GM19468 (cell line): ENCODE measurements at regions not wholly inside any gene's neighbourhood (a gene's known extent, or its start where the extent isn't known, plus 50 kb on each side); places are given as distances from the start of the nearest gene placed in this dataset.
"Not testable (repeated sequence)": the region's sequence is repeated elsewhere in the genome, so short reads cannot be mapped to it uniquely, and the experiment has no call there.

Experiments used
- ATAC-seq: cut with Tn5 transposase; IDR thresholded peaks from one replicate; pipeline ENCODE4 v1.9.1; 2021; ENCODE audit warnings: mild to moderate bottlenecking, moderate library complexity, moderate number of reproducible peaks; ENCODE audit not compliant: unreplicated experiment; ENCODE audit errors: extremely low read depth

DNA sequence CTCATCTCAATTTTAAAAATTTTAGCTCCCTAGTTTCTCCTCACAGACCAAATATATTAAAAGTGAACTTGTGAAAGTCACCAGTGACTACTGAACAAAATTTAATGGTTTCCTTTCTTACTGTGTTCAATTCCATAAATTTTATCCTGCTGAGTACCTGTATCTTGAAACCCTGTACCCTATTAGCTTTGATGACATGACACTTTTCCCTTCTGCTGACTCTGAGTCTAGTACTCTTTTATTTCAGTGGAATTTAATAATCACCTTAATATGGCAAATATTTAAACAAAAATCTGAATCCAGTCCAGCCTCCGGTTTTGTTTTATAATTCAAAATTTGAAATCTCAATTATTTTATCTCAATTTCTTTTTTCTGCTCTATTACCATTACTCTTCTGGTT, 203.1 kb upstream of the NUDT6 start:
- no peak for ATAC-seq

GRCh38 chr4:123127218-123127617, 204.8 kb upstream of the NUDT6 start:
- no peak for ATAC-seq

DNA sequence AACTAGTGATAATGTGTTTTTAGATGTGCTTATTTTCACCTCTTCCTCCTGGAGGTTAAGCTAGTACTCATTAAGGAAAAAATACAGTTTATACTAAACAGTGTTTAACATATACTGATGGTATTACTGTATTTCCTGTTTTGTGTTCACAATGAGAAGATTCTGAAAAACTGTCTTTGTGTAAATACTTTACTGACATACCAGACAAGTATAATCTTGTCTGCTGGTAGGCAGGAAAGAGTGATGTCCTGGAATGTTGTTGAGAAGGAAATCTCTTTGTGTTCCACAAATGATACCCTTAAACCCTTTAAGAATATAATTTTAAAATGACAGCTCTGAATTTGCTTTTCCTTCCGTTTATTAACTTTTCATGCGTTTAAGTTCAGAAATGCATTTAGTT, 205.5 kb upstream of the NUDT6 start:
- ATAC-seq: no peak

- ATAC-seq: peak; percentile 58
These were observed 211.1 kb upstream of the NUDT6 start for GRCh38 chr4:123133397-123134050.

DNA sequence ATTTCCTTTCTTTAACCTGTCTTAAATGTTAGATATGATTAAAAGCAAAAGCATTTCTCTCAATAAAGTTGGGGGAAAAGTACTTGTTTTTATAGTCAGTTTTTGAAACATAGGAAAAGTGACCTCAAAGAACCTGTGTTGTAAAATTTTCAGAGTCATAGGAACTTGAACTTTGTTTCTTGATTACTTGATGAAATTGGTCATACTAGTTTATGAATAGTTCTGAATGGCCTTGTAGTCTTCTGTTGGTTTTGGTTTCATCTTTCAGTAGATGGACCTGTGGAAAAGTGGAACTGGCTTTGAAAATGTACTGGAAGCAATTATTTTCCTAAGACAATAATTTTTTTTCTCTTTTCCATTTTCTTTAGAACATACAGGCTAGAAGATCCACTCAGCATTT, 222.2 kb upstream of the NUDT6 start:
- no peak for ATAC-seq

GRCh38 chr4:123158576-123158975, 236.2 kb upstream of the NUDT6 start:
- ATAC-seq: no peak

GRCh38 chr4:123159479-123159878, 237.1 kb upstream of the NUDT6 start:
- ATAC-seq: no peak

- no peak for ATAC-seq
These were observed 233.7 kb upstream of the SPRY1 start for GRCh38 chr4:123162859-123163258.

GRCh38 chr4:123163501-123163900, 233.1 kb upstream of the SPRY1 start:
- no peak for ATAC-seq

- ATAC-seq: no peak
These were observed 230.6 kb upstream of the SPRY1 start for GRCh38 chr4:123166023-123166422.

GRCh38 chr4:123167931-123168330, 228.7 kb upstream of the SPRY1 start:
- ATAC-seq: no peak

GRCh38 chr4:123168812-123169211, 227.8 kb upstream of the SPRY1 start:
- ATAC-seq: no peak

DNA sequence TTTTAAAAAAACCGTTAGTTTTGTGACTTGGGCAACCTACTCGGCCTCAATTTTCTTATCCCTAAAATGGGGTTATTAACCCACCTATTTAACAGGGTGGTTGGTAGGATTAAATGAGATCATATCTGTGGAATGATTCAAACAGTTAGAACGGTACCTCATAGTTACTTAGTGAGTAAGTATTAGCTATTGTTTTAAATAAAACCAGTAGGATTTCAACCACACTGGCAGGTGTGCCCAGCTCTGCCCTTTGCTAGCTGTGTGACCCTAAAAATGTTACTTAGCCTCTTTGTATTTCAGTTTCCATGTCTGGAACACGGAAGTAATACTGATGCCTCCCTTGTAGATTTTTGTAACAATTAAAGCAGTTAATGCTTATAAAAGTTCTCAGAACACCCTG, 225.8 kb upstream of the SPRY1 start:
- ATAC-seq: no peak

DNA sequence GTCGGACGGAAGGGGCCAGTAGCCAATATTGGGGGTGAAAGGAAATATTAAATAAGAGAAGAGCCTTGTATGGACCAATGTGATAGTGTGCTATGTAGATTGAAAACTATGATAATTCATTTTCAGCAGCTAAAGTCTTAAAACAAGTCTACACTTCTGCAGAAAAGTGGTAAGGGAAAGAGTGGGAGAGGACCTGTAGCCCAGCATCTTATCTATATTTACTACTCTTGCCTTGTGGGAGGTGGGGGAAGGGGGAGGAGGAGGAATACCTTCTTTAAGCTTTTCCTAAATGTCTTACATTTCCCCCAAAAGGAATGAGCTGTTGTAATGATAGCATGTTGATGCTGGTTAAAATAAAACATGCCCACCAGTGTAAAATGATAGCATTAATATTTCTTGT, 220.0 kb upstream of the SPRY1 start:
- ATAC-seq: no peak

- no peak for ATAC-seq
These were observed 214.3 kb upstream of the SPRY1 start for GRCh38 chr4:123182289-123182688.

- ATAC-seq: no peak
These were observed 213.3 kb upstream of the SPRY1 start for GRCh38 chr4:123183308-123183707.

DNA sequence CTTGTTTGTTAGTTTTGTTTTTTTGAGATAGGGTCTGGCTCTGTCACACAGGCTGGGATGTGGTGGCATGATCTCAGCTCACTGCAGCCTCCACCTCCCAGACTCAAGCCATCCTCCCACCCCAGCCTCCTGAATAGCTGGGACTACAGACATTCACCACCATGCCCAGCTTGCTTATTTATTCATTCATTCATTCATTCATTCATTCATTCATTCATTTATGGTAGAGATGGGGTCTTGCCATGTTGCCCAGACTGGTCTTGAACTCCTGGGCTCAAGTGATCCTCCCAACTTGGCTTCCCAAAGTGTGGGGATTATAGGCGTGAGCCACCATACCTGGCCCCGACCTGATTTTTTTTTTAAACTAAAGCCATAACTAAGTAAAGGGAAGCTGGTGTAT, 212.8 kb upstream of the SPRY1 start:
- ATAC-seq: not testable (repeated sequence)

- ATAC-seq: no peak
These were observed 209.9 kb upstream of the SPRY1 start for GRCh38 chr4:123186731-123187130.

DNA sequence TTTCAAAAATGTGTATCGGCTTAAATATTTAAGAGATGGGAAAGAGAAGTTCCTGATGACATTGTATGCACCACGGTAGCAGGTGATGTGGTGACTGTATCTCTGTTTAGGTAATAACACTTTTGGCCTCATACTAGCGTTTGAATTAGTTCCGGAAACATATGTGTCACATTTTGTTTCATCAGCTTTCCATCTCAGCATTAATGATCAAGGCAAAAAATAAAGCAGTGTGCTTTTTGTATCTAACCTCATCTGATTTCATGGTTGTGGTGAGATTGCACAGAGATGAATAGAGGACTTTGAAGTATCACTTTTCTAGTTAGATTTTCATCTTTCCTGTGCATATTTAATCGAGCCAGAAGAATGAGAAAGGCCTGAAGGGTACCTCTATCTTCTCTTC, 206.4 kb upstream of the SPRY1 start:
- ATAC-seq: no peak

GRCh38 chr4:123191728-123192127, 204.9 kb upstream of the SPRY1 start:
- no peak for ATAC-seq

DNA sequence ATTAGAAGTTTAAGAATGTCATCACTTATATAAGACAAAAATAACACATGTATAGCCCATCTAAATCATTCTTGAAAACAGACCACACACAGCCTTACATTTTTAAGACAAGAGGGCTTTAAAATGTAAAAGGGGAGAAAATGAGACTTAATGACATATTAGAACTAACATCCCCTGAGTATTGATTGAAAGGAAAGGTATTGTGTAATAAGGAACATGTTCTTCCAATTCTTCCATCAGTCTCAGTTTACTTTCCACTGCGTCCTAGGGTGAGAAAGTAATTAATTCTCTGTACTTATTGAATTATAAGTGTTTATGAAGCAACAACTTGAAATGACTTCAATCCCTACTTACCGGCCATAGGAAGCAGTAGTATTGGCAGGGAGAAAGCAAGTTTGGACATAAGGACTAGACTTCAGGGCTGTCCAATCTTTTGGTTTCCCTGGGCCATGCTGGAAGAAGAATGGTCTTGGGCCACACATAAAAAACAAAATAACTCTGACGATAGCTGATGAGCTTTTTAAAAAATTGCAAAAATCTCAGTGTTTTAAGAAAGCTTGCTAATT, 202.7 kb upstream of the SPRY1 start:
- no peak for ATAC-seq

DNA sequence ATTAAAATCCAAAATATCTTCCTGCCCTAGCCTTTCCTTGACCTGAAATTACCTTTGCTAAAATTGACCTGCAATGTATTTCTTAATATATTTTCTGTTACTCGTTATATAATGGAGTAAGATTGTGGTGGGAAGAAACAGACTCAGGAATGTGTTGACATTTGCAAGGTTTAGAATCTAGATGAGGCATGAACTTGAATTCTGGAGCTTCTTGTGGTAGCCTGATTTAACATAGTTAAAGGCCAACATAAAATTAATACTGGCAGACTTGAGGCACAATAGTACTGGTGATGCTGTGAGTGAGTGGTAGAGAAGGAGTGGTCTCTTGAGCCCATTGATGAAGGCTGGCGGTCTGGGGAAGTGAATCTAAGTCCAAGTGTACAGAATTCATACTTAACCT, 197.9 kb upstream of the SPRY1 start:
- no peak for ATAC-seq
